ENCODE measurements at regions not wholly inside any gene's neighbourhood (a gene's known extent, or its start where the extent isn't known, plus 50 kb on each side); places are given as distances from the start of the nearest gene placed in this dataset.
A peak's percentile ranks its signal among the peaks of the same experiment; 100 is the strongest.

DNA sequence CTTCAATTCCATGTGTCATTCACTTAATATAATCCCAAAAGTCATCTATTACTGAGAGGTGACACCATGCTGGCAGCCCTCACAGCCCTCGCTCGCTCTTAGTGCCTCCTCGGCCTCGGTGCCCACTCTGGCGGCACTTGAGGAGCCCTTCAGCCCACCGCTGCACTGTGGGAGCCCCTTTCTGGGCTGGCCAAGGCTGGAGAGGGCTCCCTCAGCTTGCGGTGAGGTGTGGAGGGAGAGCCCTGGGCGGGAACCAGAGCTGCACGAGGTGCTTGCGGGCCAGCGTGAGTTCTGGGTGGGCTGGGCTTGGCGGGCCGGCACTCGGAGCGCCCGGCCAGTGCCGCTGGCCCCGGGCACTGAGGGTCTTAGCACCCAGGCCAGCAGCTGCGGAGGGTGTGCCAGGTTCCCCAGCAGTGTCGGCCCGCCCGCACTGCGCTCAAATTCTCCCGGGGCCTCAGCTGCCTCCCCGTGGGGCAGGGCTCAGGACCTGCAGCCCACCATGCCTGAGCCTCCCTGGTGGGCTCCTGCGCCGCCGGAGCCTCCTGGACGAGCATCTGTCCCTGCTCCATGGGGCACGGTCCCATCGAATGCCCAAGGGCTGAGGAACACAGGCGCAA, 374.1 kb downstream of the ELAVL2 start:
- no peak for DNase-seq (ENCODE audit: extremely low read depth in 1 of 11, low read depth in 9 of 11, low spot score in 4 of 11)

DNA sequence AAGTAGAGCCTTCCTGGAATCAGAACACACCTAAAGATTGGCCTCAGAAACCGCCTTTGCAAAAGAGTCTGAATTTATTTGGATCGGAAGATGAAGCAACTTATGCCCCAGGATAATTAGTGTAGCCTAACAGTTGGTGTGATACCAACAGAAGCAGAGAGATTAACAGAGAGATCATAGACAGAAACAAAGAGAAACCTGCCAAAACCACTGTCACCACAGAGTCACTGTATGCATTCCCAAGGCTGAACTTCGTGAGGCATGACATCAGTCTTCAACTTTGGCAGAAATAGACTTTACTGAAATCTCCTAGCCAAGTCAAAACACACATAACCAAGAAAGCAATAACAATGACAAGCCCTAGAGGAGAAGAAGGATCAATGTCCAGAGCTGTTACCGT, 361.8 kb downstream of the ELAVL2 start:
- no peak for DNase-seq (ENCODE audit: extremely low read depth in 1 of 11, low read depth in 9 of 11, low spot score in 4 of 11)

DNA sequence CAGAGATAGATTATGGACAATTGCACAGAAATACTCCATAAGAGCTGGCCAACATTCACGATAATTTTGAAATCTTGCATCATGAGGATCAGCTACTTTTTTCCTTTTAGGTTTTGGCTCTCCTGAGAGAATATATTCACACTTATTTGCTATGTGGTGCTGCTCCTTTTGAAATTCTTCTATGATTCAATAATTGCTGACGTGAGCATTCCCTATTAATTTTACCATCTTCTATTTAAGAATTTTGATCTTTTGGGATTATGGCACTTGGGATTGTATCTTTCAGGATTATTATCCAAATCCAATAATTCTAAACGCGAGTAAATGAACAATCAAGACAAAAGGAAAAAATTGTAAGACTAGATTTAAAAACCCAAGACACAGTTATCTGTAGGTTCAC, 358.8 kb downstream of the ELAVL2 start:
- DNase-seq (ENCODE audit: extremely low read depth in 1 of 11, low read depth in 9 of 11, low spot score in 4 of 11): no peak

DNA sequence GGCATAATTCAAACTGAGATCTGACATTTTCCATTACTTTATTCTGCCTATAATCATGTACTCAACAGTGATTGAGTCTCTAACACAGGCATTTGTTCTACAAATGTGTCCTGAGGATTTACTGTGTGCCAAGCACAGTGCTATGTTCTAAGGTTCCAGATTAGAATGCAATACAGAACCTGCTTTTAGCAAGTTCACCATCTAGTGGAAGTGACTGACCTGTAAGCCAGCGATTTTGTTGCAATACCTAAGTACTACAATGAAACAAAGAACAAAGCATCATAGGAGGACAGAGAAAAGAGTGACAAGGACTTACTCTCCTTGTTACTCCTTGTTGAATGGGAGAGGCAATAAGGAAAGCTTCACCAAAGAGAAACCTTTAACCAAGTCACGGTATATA, 348.1 kb downstream of the ELAVL2 start:
- no peak for DNase-seq (ENCODE audit: extremely low read depth in 1 of 11, low read depth in 9 of 11, low spot score in 4 of 11)

DNA sequence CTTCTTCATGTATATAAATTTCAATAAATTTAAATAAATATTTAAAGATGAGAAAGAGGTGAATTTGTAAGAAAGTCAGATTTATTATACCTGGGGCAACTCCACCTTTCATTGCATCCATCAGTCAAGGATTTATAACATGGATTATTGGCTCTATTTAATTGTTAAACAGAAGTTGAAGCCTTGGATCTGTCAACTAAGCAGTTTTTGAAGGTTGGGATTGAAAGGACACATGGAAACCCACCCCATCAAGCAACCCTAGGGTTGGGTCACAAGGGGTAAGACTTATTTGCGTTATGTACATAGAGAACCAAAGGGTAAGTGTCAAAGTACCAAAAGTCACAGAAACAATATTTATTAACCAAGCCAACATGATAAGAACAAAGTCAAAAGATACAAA, 342.5 kb downstream of the ELAVL2 start:
- DNase-seq (ENCODE audit: extremely low read depth in 1 of 11, low read depth in 9 of 11, low spot score in 4 of 11): no peak

DNA sequence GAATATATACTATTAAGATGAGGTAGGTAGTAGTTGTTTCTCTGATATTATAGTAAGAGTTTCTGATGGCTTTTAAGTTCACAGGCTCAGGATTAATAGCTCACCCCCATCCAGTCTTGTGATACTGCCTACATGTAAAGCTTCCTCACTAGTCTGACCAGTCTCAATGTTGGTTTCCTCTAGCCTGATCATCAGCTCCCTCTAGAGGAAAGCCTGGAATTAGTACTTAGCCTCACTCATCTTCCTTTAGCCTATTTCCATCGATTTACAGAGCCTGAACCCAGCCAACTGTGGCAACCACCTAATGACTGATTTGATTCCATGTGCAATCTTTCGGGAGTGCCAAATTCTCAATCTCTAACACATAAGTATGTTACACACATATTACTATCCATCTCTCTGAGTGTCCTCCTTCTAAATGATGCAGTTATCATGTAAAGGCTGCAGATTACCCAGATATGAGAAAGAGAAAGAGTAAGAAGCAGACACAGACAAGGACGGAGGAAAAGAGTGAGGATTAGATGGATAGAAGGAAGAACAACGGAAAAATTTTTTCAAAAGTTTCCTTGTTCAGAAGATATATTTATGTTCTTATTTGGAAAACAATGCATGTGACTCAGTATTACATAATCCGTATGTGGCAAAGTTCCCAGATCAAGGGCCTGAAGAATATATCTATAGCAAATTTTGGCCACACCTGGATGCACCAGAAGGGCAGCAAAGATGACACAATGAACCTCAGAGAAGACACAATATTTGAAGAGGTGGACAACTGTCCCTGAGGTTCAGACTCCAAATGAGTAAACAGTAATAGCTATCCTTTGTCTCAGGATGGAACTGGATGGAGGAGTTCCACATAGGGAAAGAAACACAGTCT, 333.7 kb downstream of the ELAVL2 start:
- peak; percentile 12 to 60 (median 18) for DNase-seq (ENCODE audit: extremely low read depth in 1 of 11, low read depth in 9 of 11, low spot score in 4 of 11)

DNA sequence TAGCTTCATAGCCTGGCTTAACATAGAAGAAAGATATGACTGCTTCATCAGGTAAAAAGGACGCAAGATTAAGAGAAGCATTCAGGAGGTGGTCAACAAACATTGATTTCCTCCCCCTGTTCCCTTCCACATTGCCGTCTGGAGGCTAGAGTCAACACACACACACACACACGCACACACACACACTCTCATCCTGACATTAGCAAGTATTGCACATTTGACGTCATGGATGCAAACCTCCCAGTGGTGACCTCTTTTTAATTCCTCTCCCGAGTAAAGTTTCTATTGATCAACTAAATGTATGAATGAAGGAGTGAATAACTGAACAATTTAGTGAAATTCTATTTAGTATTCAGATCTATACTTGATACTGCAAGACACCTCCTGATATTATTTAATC, 332.8 kb downstream of the ELAVL2 start:
- no peak for DNase-seq (ENCODE audit: extremely low read depth in 1 of 11, low read depth in 9 of 11, low spot score in 4 of 11)

DNA sequence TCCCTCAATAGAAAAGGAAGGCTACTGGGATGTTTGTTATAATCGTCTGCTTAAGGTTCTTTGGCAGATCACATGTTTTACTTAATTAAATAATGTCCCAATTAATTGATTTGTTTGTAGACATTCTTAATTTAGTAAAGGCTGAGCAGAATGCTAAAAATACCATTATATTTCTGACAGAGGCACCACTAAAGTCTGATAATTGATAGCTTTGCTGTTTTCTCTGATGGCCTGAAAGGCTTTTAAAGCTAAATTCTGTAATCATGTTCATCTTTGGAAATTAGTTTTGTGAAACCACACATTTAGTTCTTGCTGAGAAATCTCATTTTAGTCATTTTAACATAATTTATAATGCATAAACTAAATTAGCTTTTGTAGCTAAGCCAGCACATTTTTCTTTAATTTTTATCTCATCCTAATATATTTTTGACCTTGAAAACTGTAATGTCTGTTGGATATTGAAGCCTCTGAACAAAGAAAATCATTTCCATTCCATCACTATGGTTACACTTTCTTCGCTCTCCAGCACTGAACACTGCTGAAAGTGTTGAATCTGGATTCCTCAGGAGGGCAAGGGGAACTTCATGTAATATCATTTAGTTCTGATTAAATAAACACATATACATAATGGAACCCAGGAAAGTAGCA, 329.4 kb downstream of the ELAVL2 start:
- no peak for DNase-seq (ENCODE audit: extremely low read depth in 1 of 11, low read depth in 9 of 11, low spot score in 4 of 11)

DNA sequence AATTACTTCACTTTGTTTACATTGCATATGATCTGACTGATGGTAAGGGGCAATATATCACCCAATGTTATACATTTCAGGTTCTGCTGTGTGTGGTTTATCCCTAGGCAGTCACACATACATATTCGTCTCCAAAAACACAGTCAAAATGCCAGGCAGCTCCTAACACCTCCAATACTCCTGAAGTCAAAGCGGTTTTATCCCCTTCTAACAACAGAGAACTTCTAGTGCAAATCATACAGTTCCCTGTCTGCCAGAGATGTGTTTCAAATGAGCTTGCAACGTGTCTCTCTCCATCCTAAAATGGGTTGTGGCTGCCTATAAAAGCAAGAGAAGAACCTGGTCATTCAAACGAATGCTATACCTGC, 328.9 kb downstream of the ELAVL2 start:
- no peak for DNase-seq (ENCODE audit: extremely low read depth in 1 of 11, low read depth in 9 of 11, low spot score in 4 of 11)

DNA sequence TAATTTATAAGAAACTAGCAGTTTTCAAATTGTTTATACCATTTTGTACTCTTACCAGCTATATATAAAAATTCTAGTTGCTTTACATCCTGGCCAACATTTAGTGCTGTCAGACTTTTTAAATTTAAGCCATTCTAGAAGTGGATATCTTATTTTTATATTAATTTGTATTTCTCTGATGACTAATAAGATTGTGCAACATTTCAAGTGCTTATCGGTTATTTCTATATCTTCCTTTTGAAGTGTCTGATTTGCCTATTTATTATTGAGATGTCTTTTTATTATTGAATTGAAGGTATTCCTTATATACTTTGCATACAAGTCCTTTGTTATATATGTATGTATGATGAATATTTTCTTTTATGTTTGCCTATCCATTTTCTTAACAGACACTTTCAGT, 324.0 kb downstream of the ELAVL2 start:
- no peak for DNase-seq (ENCODE audit: extremely low read depth in 1 of 11, low read depth in 9 of 11, low spot score in 4 of 11)

DNA sequence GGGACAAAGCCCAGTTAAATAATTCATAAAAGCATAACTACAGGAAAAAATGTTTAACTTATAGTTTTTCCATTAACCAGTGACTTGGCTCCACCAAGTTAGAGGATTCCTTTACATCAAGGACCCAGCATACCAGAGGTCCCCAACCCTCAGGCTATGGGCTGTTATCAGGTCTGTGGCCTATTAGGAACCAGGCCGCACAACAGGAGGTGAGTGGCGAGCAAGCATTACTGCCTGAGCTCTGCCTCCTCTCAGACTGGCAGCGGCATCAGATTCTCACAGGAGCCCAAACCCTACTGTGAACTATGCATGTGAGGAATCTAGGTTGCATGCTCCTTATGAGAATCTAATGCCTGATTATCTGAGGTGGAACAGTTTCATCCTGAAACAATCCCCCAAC, 303.1 kb downstream of the ELAVL2 start:
- no peak for DNase-seq (ENCODE audit: extremely low read depth in 1 of 11, low read depth in 9 of 11, low spot score in 4 of 11)

DNA sequence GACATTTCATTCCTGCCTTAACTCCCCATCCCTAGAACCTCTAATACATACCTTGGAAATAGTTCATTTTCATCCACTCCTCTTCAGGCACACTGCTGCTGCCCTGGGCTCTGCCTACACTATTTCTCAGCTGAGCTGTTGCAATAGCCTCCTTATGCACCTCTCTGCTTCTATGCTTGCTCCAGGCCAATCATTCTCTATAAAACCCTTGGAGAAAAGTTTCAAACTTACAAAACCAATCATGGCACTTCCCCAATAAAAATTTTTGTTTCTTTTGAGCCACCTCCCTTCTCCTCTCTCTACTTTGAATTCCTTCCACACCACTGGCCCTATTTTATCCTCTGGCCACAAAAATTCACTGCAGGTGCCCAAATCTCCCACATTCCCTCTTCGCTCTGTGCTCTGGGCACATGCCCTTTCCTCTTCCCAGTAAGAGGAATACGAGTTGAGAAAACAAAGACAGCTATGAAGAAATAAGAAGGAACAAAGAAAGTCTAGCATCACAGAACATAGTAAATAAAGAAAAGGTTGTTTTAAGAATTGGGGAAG, 301.4 kb downstream of the ELAVL2 start:
- DNase-seq (ENCODE audit: extremely low read depth in 1 of 11, low read depth in 9 of 11, low spot score in 4 of 11): no peak

DNA sequence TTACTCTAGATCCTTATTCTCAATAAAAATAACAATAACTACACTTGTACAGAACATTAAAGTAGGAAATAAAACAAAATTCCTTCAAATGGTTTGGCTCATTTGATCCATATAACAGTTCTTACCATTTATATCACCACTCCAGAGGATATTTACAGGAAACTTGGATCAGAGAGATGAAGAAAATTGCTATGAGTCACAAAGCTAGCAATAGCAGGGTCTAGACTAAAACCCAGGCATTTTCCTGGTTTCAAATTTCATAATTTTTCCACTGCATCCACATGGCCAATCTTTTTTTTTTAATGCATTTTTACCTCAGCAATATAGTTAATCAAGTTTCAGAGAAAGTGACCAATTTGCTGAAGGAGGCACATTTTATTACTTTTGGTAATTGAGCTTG, 299.2 kb downstream of the ELAVL2 start:
- no peak for DNase-seq (ENCODE audit: extremely low read depth in 1 of 11, low read depth in 9 of 11, low spot score in 4 of 11)

DNA sequence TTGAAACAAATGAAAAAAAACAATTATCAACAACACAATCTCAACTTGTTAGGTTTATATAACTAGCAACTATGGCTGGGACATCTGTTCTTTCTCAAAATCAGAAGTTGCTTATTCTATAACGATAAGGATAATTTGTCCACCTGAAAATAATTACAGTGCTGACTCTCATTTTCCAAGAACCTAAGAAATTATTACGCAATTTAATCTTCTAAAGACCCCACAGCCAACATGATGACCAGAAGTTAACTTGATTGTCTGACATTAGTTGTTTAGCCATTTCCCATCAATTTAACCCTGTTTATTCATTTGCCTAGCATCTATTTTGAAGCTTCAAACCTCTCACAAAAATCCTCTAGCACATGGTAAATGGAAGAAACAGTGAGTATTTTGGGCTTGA, 293.8 kb downstream of the ELAVL2 start:
- no peak for DNase-seq (ENCODE audit: extremely low read depth in 1 of 11, low read depth in 9 of 11, low spot score in 4 of 11)

DNA sequence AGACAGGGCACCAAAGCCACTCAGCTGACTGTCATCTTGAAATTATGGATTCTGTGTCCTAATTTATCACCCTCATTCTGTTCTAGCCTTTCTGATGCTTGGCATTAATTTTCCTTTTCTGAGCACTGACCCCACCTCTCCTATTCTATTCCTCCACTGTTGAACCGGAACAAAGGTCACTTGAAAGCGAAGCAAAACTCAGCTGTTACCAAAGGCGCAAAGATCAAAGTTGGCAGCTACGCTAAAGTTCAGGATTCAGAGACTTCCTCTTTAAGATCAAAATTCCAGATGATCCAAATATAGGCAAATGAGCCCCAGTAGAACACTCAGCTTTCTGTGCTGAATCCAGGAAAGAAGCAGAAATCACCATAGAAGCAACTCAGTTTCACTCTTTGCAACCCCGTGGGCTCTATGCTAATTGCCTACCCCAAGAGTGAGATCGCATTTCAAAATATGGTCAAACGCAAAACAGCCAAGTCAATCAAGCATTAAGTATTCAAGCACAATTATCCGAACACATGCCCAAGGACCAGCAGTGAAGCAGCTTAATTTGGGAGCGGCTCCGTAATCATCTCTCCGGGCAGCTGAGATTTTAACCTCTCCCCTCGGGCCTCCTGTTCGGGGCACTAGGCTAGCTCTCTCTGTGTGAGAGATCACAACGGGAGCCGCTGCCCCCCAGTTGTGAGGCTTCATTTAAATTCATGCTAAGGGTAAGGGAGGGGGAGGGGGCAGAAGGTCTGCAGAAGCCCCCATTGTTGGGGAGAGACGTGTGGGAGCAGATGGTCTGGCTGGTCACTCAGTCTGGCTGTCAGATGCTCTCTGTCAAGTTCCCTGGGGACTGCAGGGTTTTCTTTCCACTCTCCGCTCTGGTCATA, 288.6 kb downstream of the ELAVL2 start:
- peak in 1 of 11 donors; percentile 11 for DNase-seq (ENCODE audit: extremely low read depth in 1 of 11, low read depth in 9 of 11, low spot score in 4 of 11)

DNA sequence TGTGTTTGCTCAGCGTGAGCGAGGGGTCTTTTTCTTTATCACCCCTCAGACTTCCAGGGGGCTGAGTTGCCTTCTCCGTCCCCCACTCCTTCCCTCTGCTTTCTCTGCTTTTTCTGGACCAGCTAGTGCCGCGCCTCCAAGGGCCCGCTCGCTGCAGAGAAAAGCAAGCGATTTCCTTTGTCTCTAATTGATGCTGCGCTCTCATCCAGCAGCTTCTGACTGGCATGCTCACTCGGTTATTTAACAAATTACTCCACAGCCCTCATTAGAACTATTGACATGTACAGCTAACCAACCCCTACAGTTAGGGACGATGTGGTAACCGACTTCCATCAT, 288.0 kb downstream of the ELAVL2 start:
- DNase-seq (ENCODE audit: extremely low read depth in 1 of 11, low read depth in 9 of 11, low spot score in 4 of 11): no peak

DNA sequence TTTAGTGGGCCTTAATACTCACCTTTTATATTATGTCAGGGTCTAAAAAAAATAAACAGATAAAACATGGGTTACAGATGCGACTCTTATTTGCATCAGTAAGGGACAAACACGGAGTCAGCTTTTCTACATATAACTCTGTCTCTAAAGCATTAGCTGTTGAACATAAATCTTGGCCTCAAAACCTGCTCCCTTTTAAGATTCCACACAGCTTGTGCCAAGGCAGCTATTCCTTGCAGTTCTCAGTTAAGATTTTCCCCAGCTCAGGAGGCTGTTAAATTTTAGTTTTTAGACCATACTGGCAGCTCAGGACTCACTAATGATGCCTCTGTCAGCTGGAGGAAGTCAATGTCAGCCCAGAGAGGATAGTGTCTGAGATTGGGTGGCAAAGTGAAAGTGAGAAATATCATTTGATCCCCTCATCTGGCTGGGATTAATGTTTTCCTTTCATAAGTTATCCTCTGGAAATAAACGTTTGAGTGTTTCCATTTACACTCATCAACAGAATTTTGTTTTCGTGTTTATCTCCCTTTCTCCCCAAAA, 287.5 kb downstream of the ELAVL2 start:
- no peak for DNase-seq (ENCODE audit: extremely low read depth in 1 of 11, low read depth in 9 of 11, low spot score in 4 of 11)

DNA sequence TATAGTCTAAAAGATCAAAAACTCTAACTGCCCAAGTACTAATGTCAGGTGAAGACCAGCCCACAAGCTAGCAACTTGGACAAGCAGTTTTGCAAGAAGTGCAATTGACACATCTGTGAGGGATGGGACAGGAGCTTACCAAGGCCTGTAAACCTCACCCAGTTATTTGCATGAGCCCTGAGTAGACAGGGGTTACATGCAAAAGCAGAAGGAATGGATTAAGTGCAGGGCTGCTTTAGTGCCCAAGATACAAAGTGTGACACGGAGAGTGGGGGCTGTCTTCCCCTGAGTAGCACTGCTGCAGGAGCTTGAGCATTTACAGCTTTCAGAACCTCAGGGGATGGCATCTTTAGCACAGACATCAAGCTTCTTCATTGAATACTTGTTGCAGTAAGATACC, 286.7 kb downstream of the ELAVL2 start:
- no peak for DNase-seq (ENCODE audit: extremely low read depth in 1 of 11, low read depth in 9 of 11, low spot score in 4 of 11)

DNA sequence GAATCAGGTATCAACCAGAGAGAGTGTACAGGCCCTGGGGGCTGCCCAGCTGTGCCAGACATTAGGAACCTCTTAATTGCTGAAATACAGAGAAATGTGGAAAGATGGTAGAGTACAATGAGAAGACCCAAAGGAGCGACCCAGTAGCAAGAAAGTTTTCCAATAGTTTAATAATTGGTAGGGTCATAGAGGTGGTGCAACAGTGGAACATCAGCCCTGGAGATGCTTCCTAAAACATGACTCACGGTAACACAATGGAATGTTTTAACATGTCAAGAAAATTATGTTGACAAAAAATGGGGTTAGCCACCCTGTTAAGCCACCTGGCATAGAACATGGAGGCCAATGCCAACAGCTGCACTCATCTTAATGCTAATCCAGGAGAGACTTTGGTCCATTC, 284.1 kb downstream of the ELAVL2 start:
- DNase-seq (ENCODE audit: extremely low read depth in 1 of 11, low read depth in 9 of 11, low spot score in 4 of 11): no peak
